Mesendoderm (in vitro differentiated cells): ENCODE measurements at regions not wholly inside any gene's neighbourhood (a gene's known extent, or its start where the extent isn't known, plus 50 kb on each side); places are given as distances from the start of the nearest gene placed in this dataset.
A peak's percentile ranks its signal among the peaks of the same experiment; 100 is the strongest.

Experiments used
- DNase-seq: peaks from one replicate; pipeline ENCODE4 v3.0.0; 2013
- H2AK5ac ChIP-seq: 2 replicates; pipeline ENCODE4 v1.6.1; 2013; ENCODE audit warnings: low read length, inconsistent platforms
- H2BK120ac ChIP-seq: 2 replicates; pipeline ENCODE4 v1.6.1; 2013; ENCODE audit warnings: low read depth, mild to moderate bottlenecking, low read length, moderate library complexity, mixed read lengths
- H2BK15ac ChIP-seq: replicated peaks from 2 replicates; pipeline ENCODE4 v1.6.1; 2013; ENCODE audit warnings: low read depth, mild to moderate bottlenecking, moderate library complexity
- H2BK5ac ChIP-seq: 2 replicates; pipeline ENCODE4 v1.6.1; 2013; ENCODE audit warnings: low read length, inconsistent platforms
- H3K18ac ChIP-seq: 2 replicates; pipeline ENCODE4 v1.6.1; 2013; ENCODE audit warnings: mild to moderate bottlenecking, low read length, mixed read lengths
- H3K23ac ChIP-seq: one replicate; pipeline ENCODE4 v1.6.1; 2013; ENCODE audit warnings: low read length
- H3K27ac ChIP-seq: 2 replicates; pipeline ENCODE4 v1.5.1; 2013; ENCODE audit warnings: low read depth, mild to moderate bottlenecking, inconsistent platforms, low read length, moderate library complexity
- H3K27me3 ChIP-seq: 2 replicates; pipeline ENCODE4 v1.6.1; 2013; ENCODE audit warnings: low read length, control low read depth, mild to moderate bottlenecking, inconsistent platforms; ENCODE audit not compliant: insufficient read depth, poor library complexity
- H3K36me3 ChIP-seq: 2 replicates; pipeline ENCODE4 v1.6.1; 2013; ENCODE audit warnings: low read length, inconsistent platforms; ENCODE audit not compliant: control insufficient read depth, insufficient read depth
- H3K4ac ChIP-seq: one replicate; pipeline ENCODE4 v1.6.1; 2013; ENCODE audit warnings: low read depth, mild to moderate bottlenecking, low read length, moderate library complexity
- H3K4me1 ChIP-seq: 2 replicates; pipeline ENCODE4 v1.6.1; 2013; ENCODE audit warnings: low read depth, low read length, inconsistent platforms; ENCODE audit not compliant: control insufficient read depth
- H3K4me2 ChIP-seq: 2 replicates; pipeline ENCODE4 v1.6.1; 2013; ENCODE audit warnings: low read length
- H3K4me3 ChIP-seq: 2 replicates; pipeline ENCODE4 v1.5.1; 2013; ENCODE audit warnings: mild to moderate bottlenecking, low read length
- H3K56ac ChIP-seq: one replicate; pipeline ENCODE4 v1.6.1; 2013; ENCODE audit warnings: low read length
- H3K79me1 ChIP-seq: 2 replicates; pipeline ENCODE4 v1.6.1; 2013; ENCODE audit warnings: low read length, inconsistent platforms
- H3K79me2 ChIP-seq: 2 replicates; pipeline ENCODE4 v1.6.1; 2013; ENCODE audit warnings: mild to moderate bottlenecking, low read length; ENCODE audit not compliant: control insufficient read depth, insufficient read depth
- H3K9ac ChIP-seq: 2 replicates; pipeline ENCODE4 v1.6.1; 2013; ENCODE audit warnings: low read length, inconsistent platforms
- H4K5ac ChIP-seq: one replicate; pipeline ENCODE4 v1.6.1; 2013; ENCODE audit warnings: low read length
- H4K8ac ChIP-seq: one replicate; pipeline ENCODE4 v1.6.1; 2013; ENCODE audit warnings: low read depth, mild to moderate bottlenecking, control low read depth, low read length, moderate library complexity
- WGBS: extraction: QIAGEN DNeasy Blood & Tissue Kit; methylation state at CpG from one replicate; pipeline ENCODE4 v1.1.7; 2013; ENCODE audit warnings: low lambda C conversion rate, missing lambda C conversion rate; ENCODE audit not compliant: insufficient coverage; ENCODE audit errors: extremely low coverage; 5-methylcytosine and 5-hydroxymethylcytosine counted together

GRCh38 chr21:19461481-19462205 is 1058.1 kb upstream of the TMPRSS15 start:
- H3K79me1 ChIP-seq: no peaks in the 10 kb centered on the region
- no peak overlapping the region for H3K9ac ChIP-seq
- H3K56ac ChIP-seq: no peak overlapping the region
- no peaks in the 10 kb centered on the region for H3K27me3 ChIP-seq
- H3K4me1 ChIP-seq: no peaks in the 10 kb centered on the region
- no peak overlapping the region for H3K4me3 ChIP-seq
- no peak overlapping the region for H4K8ac ChIP-seq
- no peak overlapping the region for H2BK15ac ChIP-seq
- no peak overlapping the region for H3K4me2 ChIP-seq
- no peak overlapping the region for H4K5ac ChIP-seq
- no peak overlapping the region for H2BK5ac ChIP-seq
- 100% methylated on average over 1 of the region's 8 CpGs for WGBS
- H3K18ac ChIP-seq: no peak overlapping the region
- DNase-seq: peak; percentile 3
- H3K23ac ChIP-seq: no peak overlapping the region
- H3K36me3 ChIP-seq: no peaks in the 10 kb centered on the region
- H3K27ac ChIP-seq: no peak overlapping the region
- H2BK120ac ChIP-seq: no peak overlapping the region
- no peaks in the 10 kb centered on the region for H3K79me2 ChIP-seq
- H3K4ac ChIP-seq: no peak overlapping the region
- no peak overlapping the region for H2AK5ac ChIP-seq

- no peak overlapping the region for H2BK15ac ChIP-seq
- H2BK120ac ChIP-seq: no peak overlapping the region
- no peaks in the 10 kb centered on the region for H3K79me1 ChIP-seq
- no peak overlapping the region for H3K4me3 ChIP-seq
- H3K4me2 ChIP-seq: no peak overlapping the region
- H3K27ac ChIP-seq: no peak overlapping the region
- no peaks in the 10 kb centered on the region for H3K36me3 ChIP-seq
- H3K18ac ChIP-seq: no peak overlapping the region
- H3K4me1 ChIP-seq: no peaks in the 10 kb centered on the region
- no CpG with 5 or more reads among the region's 1 CpG for WGBS
- no peak overlapping the region for H4K5ac ChIP-seq
- H2BK5ac ChIP-seq: no peak overlapping the region
- no peak overlapping the region for H2AK5ac ChIP-seq
- no peak overlapping the region for H3K4ac ChIP-seq
- no peak overlapping the region for H3K56ac ChIP-seq
- H3K27me3 ChIP-seq: no peaks in the 10 kb centered on the region
- H4K8ac ChIP-seq: no peak overlapping the region
- DNase-seq: peak; percentile 14
- no peaks in the 10 kb centered on the region for H3K79me2 ChIP-seq
- no peak overlapping the region for H3K23ac ChIP-seq
- H3K9ac ChIP-seq: no peak overlapping the region
These were observed 1060.4 kb upstream of the TMPRSS15 start for GRCh38 chr21:19463966-19464365.

- H3K56ac ChIP-seq: no peak overlapping the region
- H3K79me2 ChIP-seq: no peaks in the 10 kb centered on the region
- no peak overlapping the region for H2BK15ac ChIP-seq
- H4K5ac ChIP-seq: no peak overlapping the region
- no CpG with 5 or more reads among the region's 3 CpGs for WGBS
- H3K79me1 ChIP-seq: no peaks in the 10 kb centered on the region
- no peaks in the 10 kb centered on the region for H3K27me3 ChIP-seq
- no peak overlapping the region for H2BK120ac ChIP-seq
- no peak overlapping the region for H3K23ac ChIP-seq
- no peak for DNase-seq
- no peak overlapping the region for H4K8ac ChIP-seq
- no peak overlapping the region for H3K27ac ChIP-seq
- H3K4ac ChIP-seq: no peak overlapping the region
- no peaks in the 10 kb centered on the region for H3K4me1 ChIP-seq
- no peak overlapping the region for H3K4me2 ChIP-seq
- no peak overlapping the region for H3K18ac ChIP-seq
- no peak overlapping the region for H2BK5ac ChIP-seq
- no peak overlapping the region for H3K9ac ChIP-seq
- no peaks in the 10 kb centered on the region for H3K36me3 ChIP-seq
- no peak overlapping the region for H3K4me3 ChIP-seq
- H2AK5ac ChIP-seq: no peak overlapping the region
These were observed 1065.6 kb upstream of the TMPRSS15 start for GRCh38 chr21:19468991-19469715.

- WGBS: no CpG with 5 or more reads among the region's 1 CpG
- Histone ChIP-seq H3K56ac (no peak overlapping the region), H2BK120ac (no peak overlapping the region), H2AK5ac (no peak overlapping the region), H3K27me3 (no peaks in the 10 kb centered on the region), H2BK5ac (no peak overlapping the region), H2BK15ac (no peak overlapping the region), H3K27ac (no peak overlapping the region), H3K79me1 (no peaks in the 10 kb centered on the region), H4K8ac (no peak overlapping the region), H3K36me3 (no peaks in the 10 kb centered on the region), H3K4me1 (no peaks in the 10 kb centered on the region), H3K79me2 (no peaks in the 10 kb centered on the region), H3K18ac (no peak overlapping the region), H3K23ac (no peak overlapping the region), H3K4me2 (no peak overlapping the region), H3K4ac (no peak overlapping the region), H4K5ac (no peak overlapping the region), H3K4me3 (no peak overlapping the region), H3K9ac (no peak overlapping the region)
- no peak for DNase-seq
These were observed 1071.9 kb upstream of the TMPRSS15 start for GRCh38 chr21:19475525-19475924.

- Histone ChIP-seq H4K5ac (no peak overlapping the region), H4K8ac (no peak overlapping the region), H3K4me2 (no peak overlapping the region), H3K18ac (no peak overlapping the region), H2AK5ac (no peak overlapping the region), H3K79me2 (no peaks in the 10 kb centered on the region), H3K27me3 (no peaks in the 10 kb centered on the region), H3K4ac (no peak overlapping the region), H3K56ac (no peak overlapping the region), H3K9ac (no peak overlapping the region), H2BK5ac (no peak overlapping the region), H3K23ac (no peak overlapping the region), H3K36me3 (no peaks in the 10 kb centered on the region), H2BK15ac (no peak overlapping the region), H2BK120ac (no peak overlapping the region), H3K79me1 (no peaks in the 10 kb centered on the region), H3K27ac (no peak overlapping the region), H3K4me1 (peaks cover 2% of the 10 kb centered on the region), H3K4me3 (no peak overlapping the region)
- DNase-seq: peak; percentile 82
- WGBS: no CpG with 5 or more reads among the region's 3 CpGs
These were observed 1086.3 kb upstream of the TMPRSS15 start for GRCh38 chr21:19489930-19490329.
